ENCODE measurements at regions not wholly inside any gene's neighbourhood (a gene's known extent, or its start where the extent isn't known, plus 50 kb on each side); places are given as distances from the start of the nearest gene placed in this dataset.
"Not testable (repeated sequence)": the region's sequence is repeated elsewhere in the genome, so short reads cannot be mapped to it uniquely, and the experiment has no call there.

DNA sequence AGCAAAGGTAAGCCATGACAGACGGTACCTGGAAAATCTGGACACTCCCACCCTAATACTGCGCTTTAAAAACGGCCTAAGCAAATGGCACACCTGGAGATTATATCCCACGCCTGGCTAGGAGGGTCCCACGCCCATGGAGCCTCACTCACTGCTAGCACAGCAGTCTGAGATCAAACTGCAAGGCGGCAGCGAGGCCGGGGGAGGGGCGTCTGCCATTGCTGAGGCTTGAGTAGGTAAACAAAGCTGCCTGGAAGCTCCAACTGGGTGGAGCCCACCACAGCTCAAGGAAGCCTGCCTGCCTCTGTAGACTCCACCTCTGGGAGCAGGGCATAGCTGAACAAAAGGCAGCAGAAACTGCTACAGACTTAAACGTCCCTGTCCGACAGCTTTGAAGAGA lies 180.5 kb upstream of the PTGFR start:
- TF ChIP-seq, protein P1, sequence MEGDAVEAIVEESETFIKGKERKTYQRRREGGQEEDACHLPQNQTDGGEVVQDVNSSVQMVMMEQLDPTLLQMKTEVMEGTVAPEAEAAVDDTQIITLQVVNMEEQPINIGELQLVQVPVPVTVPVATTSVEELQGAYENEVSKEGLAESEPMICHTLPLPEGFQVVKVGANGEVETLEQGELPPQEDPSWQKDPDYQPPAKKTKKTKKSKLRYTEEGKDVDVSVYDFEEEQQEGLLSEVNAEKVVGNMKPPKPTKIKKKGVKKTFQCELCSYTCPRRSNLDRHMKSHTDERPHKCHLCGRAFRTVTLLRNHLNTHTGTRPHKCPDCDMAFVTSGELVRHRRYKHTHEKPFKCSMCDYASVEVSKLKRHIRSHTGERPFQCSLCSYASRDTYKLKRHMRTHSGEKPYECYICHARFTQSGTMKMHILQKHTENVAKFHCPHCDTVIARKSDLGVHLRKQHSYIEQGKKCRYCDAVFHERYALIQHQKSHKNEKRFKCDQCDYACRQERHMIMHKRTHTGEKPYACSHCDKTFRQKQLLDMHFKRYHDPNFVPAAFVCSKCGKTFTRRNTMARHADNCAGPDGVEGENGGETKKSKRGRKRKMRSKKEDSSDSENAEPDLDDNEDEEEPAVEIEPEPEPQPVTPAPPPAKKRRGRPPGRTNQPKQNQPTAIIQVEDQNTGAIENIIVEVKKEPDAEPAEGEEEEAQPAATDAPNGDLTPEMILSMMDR (IDR thresholded peaks at IDR 0.05): not testable (repeated sequence)
- TF ChIP-seq POLR2A (IDR thresholded peaks at IDR 0.05): not testable (repeated sequence)

Measured in heart left ventricle (tissue), 13 donors.